HG03460 (cell line): ENCODE measurements at regions not wholly inside any gene's neighbourhood (a gene's known extent, or its start where the extent isn't known, plus 50 kb on each side); places are given as distances from the start of the nearest gene placed in this dataset.

Experiments used
- ATAC-seq: cut with Tn5 transposase; IDR thresholded peaks from one replicate; pipeline ENCODE4 v1.9.1; 2021; ENCODE audit not compliant: unreplicated experiment

- no peak for ATAC-seq
These were observed 209.2 kb downstream of the MYCN start for GRCh38 chr2:16149349-16150243.

- ATAC-seq = no peak
These were observed 208.4 kb downstream of the MYCN start for GRCh38 chr2:16148632-16149348.

GRCh38 chr2:16142383-16143361 lies 202.3 kb downstream of the MYCN start:
- ATAC-seq = no peak

GRCh38 chr2:16141641-16141921 lies 201.2 kb downstream of the MYCN start:
- ATAC-seq = no peak

- no peak for ATAC-seq
These were observed 200.7 kb downstream of the MYCN start for GRCh38 chr2:16140771-16141640.

GRCh38 chr2:16139663-16140615 lies 199.6 kb downstream of the MYCN start:
- ATAC-seq = no peak

- ATAC-seq = no peak
These were observed 198.7 kb downstream of the MYCN start for GRCh38 chr2:16138811-16139662.

- ATAC-seq = no peak
These were observed 196.9 kb downstream of the MYCN start for GRCh38 chr2:16137080-16137755.

- no peak for ATAC-seq
These were observed 196.2 kb downstream of the MYCN start for GRCh38 chr2:16136461-16137035.

- no peak for ATAC-seq
These were observed 195.6 kb downstream of the MYCN start for GRCh38 chr2:16135913-16136310.

GRCh38 chr2:16135196-16135912 lies 195.0 kb downstream of the MYCN start:
- ATAC-seq = no peak

- no peak for ATAC-seq
These were observed 194.3 kb downstream of the MYCN start for GRCh38 chr2:16134436-16135165.

- ATAC-seq = no peak
These were observed 190.6 kb downstream of the MYCN start for GRCh38 chr2:16130906-16131400.

GRCh38 chr2:16130541-16130880 lies 190.2 kb downstream of the MYCN start:
- no peak for ATAC-seq

- ATAC-seq = no peak
These were observed 189.6 kb downstream of the MYCN start for GRCh38 chr2:16129716-16130540.
